PC-9 (cell line): ENCODE measurements at regions not wholly inside any gene's neighbourhood (a gene's known extent, or its start where the extent isn't known, plus 50 kb on each side); places are given as distances from the start of the nearest gene placed in this dataset.
"Not testable (repeated sequence)": the region's sequence is repeated elsewhere in the genome, so short reads cannot be mapped to it uniquely, and the experiment has no call there.

Source experiments
- BruUV-seq: library from RNA; stranded (reverse); fragments of 400-500 nt; replicated peaks from 2 replicates; lab custom pipeline; 2021; lab: Mats Ljungman, UMichigan
- CTCF ChIA-PET: fragments of 300-600 bp; sonication (Branson Sonifier 250); formaldehyde crosslinking; loops from one replicate; lab custom pipeline; 2022; ENCODE audit warnings: antibody characterized with exemption; lab: Charles Lee
- POLR2A ChIA-PET: fragments of 300-600 bp; sonication (Branson Sonifier 250); formaldehyde crosslinking; loops from one replicate; lab custom pipeline; 2022; ENCODE audit warnings: antibody characterized with exemption; ENCODE audit not compliant: unreplicated experiment; lab: Charles Lee
- DNase-seq, 2 experiments: peaks; one replicate each; pipeline versions ENCODE4 v3.0.0 to v3.0.0-alpha.2; 2015 to 2022; ENCODE audit warnings: mixed read lengths in 1 of 2
- H2AFZ ChIP-seq: fragments of 200-600 bp; sonication (generic); 2 replicates; pipeline ENCODE4 v1.8.1; 2017; ENCODE audit warnings: antibody characterized with exemption
- H3F3A ChIP-seq: fragments of 200-600 bp; sonication (generic); 2 replicates; pipeline ENCODE4 v1.8.1; 2017; ENCODE audit warnings: antibody characterized with exemption, mild to moderate bottlenecking, low read depth; ENCODE audit not compliant: insufficient read depth
- H3K27ac ChIP-seq: fragments of 200-600 bp; sonication (generic); 2 replicates; pipeline ENCODE4 v1.6.1; 2016; ENCODE audit warnings: mixed run types
- H3K27me3 ChIP-seq: fragments of 200-600 bp; sonication (generic); 2 replicates; pipeline ENCODE4 v1.6.1; 2016; ENCODE audit warnings: low read depth, mixed run types; ENCODE audit not compliant: insufficient read depth
- H3K36me3 ChIP-seq: fragments of 200-600 bp; sonication (generic); 2 replicates; pipeline ENCODE4 v1.6.1; 2016; ENCODE audit warnings: low read depth, mixed run types
- H3K4me1 ChIP-seq: fragments of 200-600 bp; sonication (generic); replicated peaks from 2 replicates; pipeline ENCODE4 v1.6.1; 2016; ENCODE audit warnings: mixed run types; ENCODE audit not compliant: insufficient read depth
- H3K4me2 ChIP-seq: fragments of 200-600 bp; sonication (generic); 2 replicates; pipeline ENCODE4 v1.6.1; 2017; ENCODE audit warnings: mixed run types
- H3K4me3 ChIP-seq: fragments of 200-600 bp; sonication (generic); 2 replicates; pipeline ENCODE4 v1.6.1; 2016; ENCODE audit warnings: mixed run types
- H3K79me2 ChIP-seq: fragments of 200-600 bp; sonication (generic); 2 replicates; pipeline ENCODE4 v1.6.1; 2017; ENCODE audit warnings: low read depth, mixed run types
- H3K9me2 ChIP-seq: fragments of 200-600 bp; sonication (generic); 2 replicates; pipeline ENCODE4 v1.8.1; 2017; ENCODE audit warnings: mild to moderate bottlenecking; ENCODE audit not compliant: insufficient read depth
- H3K9me3 ChIP-seq: fragments of 200-600 bp; sonication (generic); 2 replicates; pipeline ENCODE4 v1.8.1; 2016; ENCODE audit warnings: low read depth; ENCODE audit not compliant: insufficient read depth
- H4K20me1 ChIP-seq: fragments of 200-600 bp; sonication (generic); 2 replicates; pipeline ENCODE4 v1.8.1; 2017; ENCODE audit not compliant: insufficient read depth
- intact Hi-C: fragments of 100-400 bp; cut with micrococcal nuclease; formaldehyde crosslinking; loops from one replicate; pipeline ENCODE4 v1.10.0; 2022; ENCODE audit not compliant: unreplicated experiment
- TF ChIP-seq, protein P1 (sequence below): fragments of 200-600 bp; sonication (generic); conservative IDR thresholded peaks from 2 replicates; pipeline ENCODE4 v1.6.1; 2017; ENCODE audit warnings: mixed run types, antibody characterized with exemption, mild to moderate bottlenecking, moderate library complexity

DNA sequence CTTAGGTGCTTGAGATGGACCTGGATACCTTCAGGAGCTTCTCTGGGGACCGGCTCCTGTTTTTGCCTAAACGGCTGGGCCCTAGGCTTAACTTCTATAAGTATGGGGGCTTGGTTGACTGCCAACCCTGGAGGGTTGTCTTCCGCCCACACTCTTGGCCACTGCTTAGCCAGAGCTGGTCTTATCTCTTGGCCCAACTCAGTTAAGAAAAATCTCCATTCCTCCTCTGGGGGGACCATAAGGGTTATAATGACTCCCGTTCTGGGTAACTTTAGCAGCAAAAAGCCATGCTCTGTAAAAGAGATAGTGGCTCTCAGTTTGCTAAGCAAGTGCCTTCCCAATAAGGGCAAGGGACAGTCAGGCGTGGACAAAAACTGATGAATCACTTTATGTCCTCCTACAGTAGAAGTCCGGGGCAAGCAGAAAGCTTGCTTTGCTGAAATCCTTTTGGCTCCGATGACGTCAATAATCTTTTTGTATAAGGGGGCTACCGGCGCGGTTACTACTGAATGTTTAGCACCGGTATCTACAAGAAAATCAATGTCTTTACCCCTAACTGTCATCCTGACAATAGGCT lies 130.0 kb upstream of the CCZ1B start:
- H3K27ac ChIP-seq, H3K79me2 ChIP-seq, DNase-seq, H3F3A ChIP-seq, H3K4me2 ChIP-seq, H3K36me3 ChIP-seq, H3K9me3 ChIP-seq, H3K4me1 ChIP-seq, H2AFZ ChIP-seq, BruUV-seq, H3K27me3 ChIP-seq, H4K20me1 ChIP-seq, H3K9me2 ChIP-seq, intact Hi-C loops, H3K4me3 ChIP-seq, CTCF ChIA-PET: not testable (repeated sequence)
- POLR2A ChIA-PET = interaction anchor here (0.6 kb wide), 1 partner anchor 62 kb away, joined by 7 read pairs; no protein-coding TSS in a partner anchor

DNA sequence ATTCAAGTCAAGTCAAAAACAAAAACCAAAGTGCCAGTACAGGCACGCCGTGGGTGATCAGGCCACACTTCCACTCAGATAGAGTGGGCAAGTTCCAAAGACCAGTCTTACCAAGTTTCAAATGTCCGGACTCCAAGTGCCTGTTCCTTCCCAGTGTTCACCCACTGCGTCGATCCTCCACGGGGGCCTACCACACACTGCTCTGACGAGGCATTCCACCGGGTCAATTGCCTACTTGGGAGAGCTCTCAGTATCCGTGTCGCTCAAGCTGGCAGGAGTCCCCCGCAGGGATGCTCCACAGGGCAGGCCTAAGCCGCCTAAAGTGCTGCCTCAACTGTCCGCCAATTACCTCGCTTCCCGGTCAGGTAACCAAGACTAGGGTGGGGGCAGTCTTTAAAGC lies 132.3 kb upstream of the CCZ1B start:
- H3K27me3 ChIP-seq, H3K9me2 ChIP-seq, H3K27ac ChIP-seq, H3K4me1 ChIP-seq, H3K4me3 ChIP-seq, H3K36me3 ChIP-seq, intact Hi-C loops, POLR2A ChIA-PET, H3K79me2 ChIP-seq, H3K4me2 ChIP-seq, DNase-seq, H3K9me3 ChIP-seq, H3F3A ChIP-seq, H4K20me1 ChIP-seq, H2AFZ ChIP-seq, CTCF ChIA-PET, BruUV-seq: not testable (repeated sequence)

DNA sequence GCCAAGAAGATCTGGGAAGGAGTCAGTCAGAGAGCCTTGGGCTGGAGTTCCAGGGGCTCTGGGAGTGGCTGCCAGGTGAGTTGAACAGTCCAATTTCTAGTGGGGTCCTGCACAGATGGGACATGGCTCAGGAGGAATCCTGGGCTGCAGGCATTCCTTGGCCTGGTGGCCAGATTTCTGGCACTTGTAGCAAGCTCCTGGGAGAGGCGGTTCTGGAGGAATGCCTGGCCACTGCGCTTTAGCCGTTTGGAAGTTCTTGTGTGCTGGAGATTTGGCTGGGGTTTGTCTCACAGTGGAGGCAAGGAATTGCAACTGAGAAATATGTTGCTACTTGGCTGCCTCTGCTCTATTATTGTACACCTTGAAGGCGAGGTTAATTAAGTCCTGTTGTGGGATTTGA lies 133.9 kb upstream of the CCZ1B start:
- H4K20me1 ChIP-seq, H3K4me3 ChIP-seq, H3F3A ChIP-seq, H3K9me2 ChIP-seq, H3K9me3 ChIP-seq, H3K4me2 ChIP-seq, H3K27ac ChIP-seq, POLR2A ChIA-PET, H2AFZ ChIP-seq, CTCF ChIA-PET, BruUV-seq, H3K27me3 ChIP-seq, DNase-seq, H3K36me3 ChIP-seq, H3K4me1 ChIP-seq, H3K79me2 ChIP-seq: not testable (repeated sequence)
- intact Hi-C loops = loop anchor here (10.0 kb wide), 2 partner anchors 225 to 1255 kb away; partner anchors contain the start of gene C1GALT1

DNA sequence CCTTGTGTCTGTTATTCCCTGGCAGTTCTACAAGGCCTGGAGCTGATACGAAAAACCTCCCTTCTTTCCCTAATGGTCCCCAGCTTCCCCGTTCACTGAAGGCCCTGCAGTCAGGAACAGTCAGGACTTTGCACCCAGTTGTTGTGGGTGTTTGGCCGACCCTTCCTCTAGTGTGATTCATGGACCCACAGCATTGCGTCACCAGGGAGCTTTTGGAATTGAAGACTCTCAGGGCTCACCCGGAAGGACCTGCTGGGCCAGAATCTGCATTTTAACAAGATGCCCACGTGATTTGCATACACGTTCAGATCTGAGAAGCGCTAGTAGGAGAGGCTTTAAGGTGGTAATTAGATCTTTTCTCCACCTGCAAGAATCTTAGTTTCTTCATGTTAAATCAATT lies 136.8 kb upstream of the CCZ1B start:
- intact Hi-C loops = loop anchor here (10.0 kb wide), 2 partner anchors 222 to 1252 kb away; partner anchors contain the start of gene C1GALT1
- H3K9me3 ChIP-seq, H3K9me2 ChIP-seq, DNase-seq, H3F3A ChIP-seq, BruUV-seq, H3K4me1 ChIP-seq, H3K36me3 ChIP-seq, H3K27me3 ChIP-seq, H4K20me1 ChIP-seq, H3K27ac ChIP-seq, H3K79me2 ChIP-seq, H3K4me2 ChIP-seq, CTCF ChIA-PET, H3K4me3 ChIP-seq, H2AFZ ChIP-seq, POLR2A ChIA-PET: not testable (repeated sequence)

DNA sequence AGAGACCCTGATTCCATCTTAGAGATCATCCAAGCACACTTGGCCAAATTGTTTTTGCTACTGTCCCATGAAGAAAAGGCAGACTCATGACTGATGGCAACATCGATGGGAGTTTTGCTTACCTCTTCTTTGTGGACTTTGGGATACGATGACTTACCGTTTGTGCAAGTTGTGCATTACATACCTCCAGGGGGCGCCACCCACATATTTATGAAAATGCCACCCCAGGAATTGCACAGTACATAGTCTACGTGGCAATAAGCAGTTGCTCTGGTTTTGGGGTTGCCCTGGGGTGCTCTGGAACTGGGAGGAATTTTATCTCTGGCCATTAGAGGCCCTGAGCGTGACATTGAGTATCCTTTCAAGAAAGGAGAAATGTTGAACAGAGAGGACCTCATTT lies 139.0 kb upstream of the CCZ1B start:
- intact Hi-C loops = loop anchor here (1.0 to 10.0 kb wide), 5 partner anchors 134 to 1250 kb away; partner anchors contain the start of gene C1GALT1
- H3K27ac ChIP-seq, H2AFZ ChIP-seq, BruUV-seq, H4K20me1 ChIP-seq, H3K9me3 ChIP-seq, H3K27me3 ChIP-seq, H3K79me2 ChIP-seq, H3K9me2 ChIP-seq, H3K4me1 ChIP-seq, POLR2A ChIA-PET, H3K4me3 ChIP-seq, CTCF ChIA-PET, H3F3A ChIP-seq, H3K36me3 ChIP-seq, H3K4me2 ChIP-seq: not testable (repeated sequence)
- DNase-seq = peak in 1 of 2 experiments; percentile 76
- TF ChIP-seq, protein P1, sequence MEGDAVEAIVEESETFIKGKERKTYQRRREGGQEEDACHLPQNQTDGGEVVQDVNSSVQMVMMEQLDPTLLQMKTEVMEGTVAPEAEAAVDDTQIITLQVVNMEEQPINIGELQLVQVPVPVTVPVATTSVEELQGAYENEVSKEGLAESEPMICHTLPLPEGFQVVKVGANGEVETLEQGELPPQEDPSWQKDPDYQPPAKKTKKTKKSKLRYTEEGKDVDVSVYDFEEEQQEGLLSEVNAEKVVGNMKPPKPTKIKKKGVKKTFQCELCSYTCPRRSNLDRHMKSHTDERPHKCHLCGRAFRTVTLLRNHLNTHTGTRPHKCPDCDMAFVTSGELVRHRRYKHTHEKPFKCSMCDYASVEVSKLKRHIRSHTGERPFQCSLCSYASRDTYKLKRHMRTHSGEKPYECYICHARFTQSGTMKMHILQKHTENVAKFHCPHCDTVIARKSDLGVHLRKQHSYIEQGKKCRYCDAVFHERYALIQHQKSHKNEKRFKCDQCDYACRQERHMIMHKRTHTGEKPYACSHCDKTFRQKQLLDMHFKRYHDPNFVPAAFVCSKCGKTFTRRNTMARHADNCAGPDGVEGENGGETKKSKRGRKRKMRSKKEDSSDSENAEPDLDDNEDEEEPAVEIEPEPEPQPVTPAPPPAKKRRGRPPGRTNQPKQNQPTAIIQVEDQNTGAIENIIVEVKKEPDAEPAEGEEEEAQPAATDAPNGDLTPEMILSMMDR = peak; percentile 71

DNA sequence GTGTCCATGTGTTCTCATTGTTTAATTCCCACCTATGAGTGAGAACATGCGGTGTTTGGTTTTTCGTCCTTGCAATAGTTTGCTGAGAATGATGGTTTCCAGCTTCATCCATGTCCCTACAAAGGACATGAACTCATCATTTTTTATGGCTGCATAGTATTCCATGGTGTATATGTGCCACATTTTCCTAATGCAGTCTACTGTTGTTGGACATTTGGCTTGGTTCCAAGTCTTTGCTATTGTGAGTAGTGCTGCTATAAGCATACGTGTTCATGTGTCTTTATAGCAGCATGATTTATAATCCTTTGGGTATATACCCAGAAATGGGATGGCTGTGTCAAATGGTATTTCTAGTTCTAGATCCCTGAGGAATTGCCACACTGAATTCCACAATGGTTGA lies 144.1 kb upstream of the CCZ1B start:
- H4K20me1 ChIP-seq, H3K4me2 ChIP-seq, H3K4me1 ChIP-seq, H3K36me3 ChIP-seq, H3K9me2 ChIP-seq, H3F3A ChIP-seq, H3K4me3 ChIP-seq, CTCF ChIA-PET, H2AFZ ChIP-seq, POLR2A ChIA-PET, H3K9me3 ChIP-seq, H3K27me3 ChIP-seq, H3K79me2 ChIP-seq, intact Hi-C loops, DNase-seq, H3K27ac ChIP-seq, BruUV-seq: not testable (repeated sequence)

DNA sequence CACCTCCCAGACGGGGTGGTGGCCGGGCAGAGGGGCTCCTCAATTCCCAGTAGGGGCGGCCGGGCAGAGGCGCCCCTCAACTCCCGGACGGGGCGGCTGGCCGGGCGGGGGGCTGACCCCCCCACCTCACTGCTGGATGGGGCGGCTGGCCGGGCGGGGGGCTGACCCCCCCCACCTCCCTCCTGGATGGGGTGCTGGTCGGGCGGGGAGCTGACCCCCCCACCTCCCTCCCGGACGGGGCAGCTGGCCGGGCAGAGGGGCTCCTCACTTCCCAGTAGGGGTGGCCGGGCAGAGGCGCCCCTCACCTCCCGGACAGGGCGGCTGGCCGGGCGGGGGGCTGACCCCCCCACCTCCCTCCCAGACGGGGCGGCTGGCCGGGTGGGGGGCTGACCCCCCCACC lies 148.8 kb upstream of the CCZ1B start:
- H3K4me1 ChIP-seq, CTCF ChIA-PET, DNase-seq, intact Hi-C loops, H3K27me3 ChIP-seq, POLR2A ChIA-PET, H3K9me2 ChIP-seq, H3K27ac ChIP-seq, H4K20me1 ChIP-seq, H2AFZ ChIP-seq, H3K36me3 ChIP-seq, H3K9me3 ChIP-seq, H3K4me2 ChIP-seq, H3K79me2 ChIP-seq, BruUV-seq, H3F3A ChIP-seq, H3K4me3 ChIP-seq: not testable (repeated sequence)
